ENCODE measurements at regions not wholly inside any gene's neighbourhood (a gene's known extent, or its start where the extent isn't known, plus 50 kb on each side); places are given as distances from the start of the nearest gene placed in this dataset.

GRCh38 chr13:111418101-111418500 lies 97.7 kb downstream of the TEX29 start:
- no peak for TF ChIP-seq CTCF (IDR thresholded peaks at IDR 0.05; ENCODE audit: partially characterized antibody, unreplicated experiment)
- Mint-ChIP-seq H3K4me1 (ENCODE audit: low read depth, unreplicated experiment) (peaks cover 10% of the 10 kb centered on the region), H3K27ac (ENCODE audit: unreplicated experiment) (no peak overlapping the region), H3K9me3 (ENCODE audit: unreplicated experiment) (peaks cover 4% of the 10 kb centered on the region), H3K36me3 (ENCODE audit: unreplicated experiment) (no peaks in the 10 kb centered on the region), H3K4me3 (ENCODE audit: unreplicated experiment) (no peak overlapping the region), H3K27me3 (ENCODE audit: unreplicated experiment) (peaks cover 4% of the 10 kb centered on the region)
- DNase-seq, result no peak

GRCh38 chr13:111420113-111420876 lies 99.9 kb downstream of the TEX29 start:
- no peaks in the 10 kb centered on the region for H3K27me3 Mint-ChIP-seq (ENCODE audit: unreplicated experiment)
- no peak for TF ChIP-seq CTCF (IDR thresholded peaks at IDR 0.05; ENCODE audit: partially characterized antibody, unreplicated experiment)
- DNase-seq, result no peak
- no peaks in the 10 kb centered on the region for H3K9me3 Mint-ChIP-seq (ENCODE audit: unreplicated experiment)
- no peak overlapping the region for H3K27ac Mint-ChIP-seq (ENCODE audit: unreplicated experiment)
- H3K4me3 Mint-ChIP-seq (ENCODE audit: unreplicated experiment), result no peak overlapping the region
- no peaks in the 10 kb centered on the region for H3K4me1 Mint-ChIP-seq (ENCODE audit: low read depth, unreplicated experiment)
- no peaks in the 10 kb centered on the region for H3K36me3 Mint-ChIP-seq (ENCODE audit: unreplicated experiment)

- Mint-ChIP-seq H3K27me3 (ENCODE audit: unreplicated experiment) (no peaks in the 10 kb centered on the region), H3K9me3 (ENCODE audit: unreplicated experiment) (no peaks in the 10 kb centered on the region), H3K4me3 (ENCODE audit: unreplicated experiment) (no peak overlapping the region), H3K27ac (ENCODE audit: unreplicated experiment) (no peak overlapping the region), H3K4me1 (ENCODE audit: low read depth, unreplicated experiment) (no peaks in the 10 kb centered on the region), H3K36me3 (ENCODE audit: unreplicated experiment) (no peaks in the 10 kb centered on the region)
- TF ChIP-seq CTCF (IDR thresholded peaks at IDR 0.05; ENCODE audit: partially characterized antibody, unreplicated experiment), result no peak
- no peak for DNase-seq
Measured at GRCh38 chr13:111421216-111421615, 100.8 kb downstream of the TEX29 start.

GRCh38 chr13:111422348-111422747 lies 101.9 kb downstream of the TEX29 start:
- Mint-ChIP-seq H3K4me3 (ENCODE audit: unreplicated experiment) (no peak overlapping the region), H3K4me1 (ENCODE audit: low read depth, unreplicated experiment) (no peaks in the 10 kb centered on the region), H3K27me3 (ENCODE audit: unreplicated experiment) (no peaks in the 10 kb centered on the region), H3K36me3 (ENCODE audit: unreplicated experiment) (no peaks in the 10 kb centered on the region), H3K9me3 (ENCODE audit: unreplicated experiment) (no peaks in the 10 kb centered on the region), H3K27ac (ENCODE audit: unreplicated experiment) (no peak overlapping the region)
- no peak for TF ChIP-seq CTCF (IDR thresholded peaks at IDR 0.05; ENCODE audit: partially characterized antibody, unreplicated experiment)
- DNase-seq, result no peak

- no peak overlapping the region for H3K27ac Mint-ChIP-seq (ENCODE audit: unreplicated experiment)
- H3K27me3 Mint-ChIP-seq (ENCODE audit: unreplicated experiment), result no peaks in the 10 kb centered on the region
- no peak for TF ChIP-seq CTCF (IDR thresholded peaks at IDR 0.05; ENCODE audit: partially characterized antibody, unreplicated experiment)
- H3K9me3 Mint-ChIP-seq (ENCODE audit: unreplicated experiment), result no peaks in the 10 kb centered on the region
- no peak for DNase-seq
- no peak overlapping the region for H3K4me3 Mint-ChIP-seq (ENCODE audit: unreplicated experiment)
- no peaks in the 10 kb centered on the region for H3K4me1 Mint-ChIP-seq (ENCODE audit: low read depth, unreplicated experiment)
- H3K36me3 Mint-ChIP-seq (ENCODE audit: unreplicated experiment), result no peaks in the 10 kb centered on the region
Measured at GRCh38 chr13:111423168-111423785, 102.8 kb downstream of the TEX29 start.

Data from glutamatergic neuron (in vitro differentiated cells).